ENCODE measurements at regions not wholly inside any gene's neighbourhood (a gene's known extent, or its start where the extent isn't known, plus 50 kb on each side); places are given as distances from the start of the nearest gene placed in this dataset.

- intact Hi-C loops (cut with micrococcal nuclease; ENCODE audit: unreplicated experiment), result no loop called here
- BruUV-seq (replicated peaks), result no TSS peak
- CTCF ChIA-PET, result no interaction called here
Observed at GRCh38 chr4:34220601-34221000, 2023.7 kb downstream of the ARAP2 start.

GRCh38 chr4:34221986-34222385 lies 2022.3 kb downstream of the ARAP2 start:
- TF ChIP-seq CTCF (IDR thresholded peaks at IDR 0.05; ENCODE audit: insufficient read depth in 1 of 2, low read depth in 1 of 2, low read length in 1 of 2, severe bottlenecking in 1 of 2, unreplicated experiment in 1 of 2), result no peak
- H3K4me3 Mint-ChIP-seq (ENCODE audit: unreplicated experiment), result no peak overlapping the region
- Histone ChIP-seq H3K9me3 (no peaks in the 10 kb centered on the region), H3K36me3 (ENCODE audit: control insufficient read depth, insufficient read depth, low read length) (no peaks in the 10 kb centered on the region), H3K27me3 (replicated peaks; ENCODE audit: control insufficient read depth, insufficient read depth, low read length) (no peaks in the 10 kb centered on the region), H3K4me1 (no peaks in the 10 kb centered on the region), H3K4me3 (ENCODE audit: low read depth, low read length) (no peak overlapping the region)
- no peak for DNase-seq
- no peaks in the 10 kb centered on the region for H3K9me3 Mint-ChIP-seq (ENCODE audit: unreplicated experiment)
- H3K4me1 Mint-ChIP-seq (ENCODE audit: low read depth, unreplicated experiment), result no peaks in the 10 kb centered on the region
- ChIA-PET POLR2A (no interaction called here), CTCF (no interaction called here)
- no peaks in the 10 kb centered on the region for H3K36me3 Mint-ChIP-seq (ENCODE audit: insufficient read depth, unreplicated experiment)
- no peak overlapping the region for H3K27ac Mint-ChIP-seq (ENCODE audit: unreplicated experiment)
- no peaks in the 10 kb centered on the region for H3K27me3 Mint-ChIP-seq (ENCODE audit: insufficient read depth, unreplicated experiment)
- intact Hi-C loops (cut with micrococcal nuclease; ENCODE audit: unreplicated experiment), result no loop called here
- no TSS peak for BruUV-seq (replicated peaks)

More at GRCh38 chr4:34220601-34221000, 2023.7 kb downstream of the ARAP2 start:
- no peak overlapping the region for H3K4me3 ChIP-seq (ENCODE audit: low read depth, low read length)
- no peaks in the 10 kb centered on the region for H3K27me3 ChIP-seq (replicated peaks; ENCODE audit: control insufficient read depth, insufficient read depth, low read length)
- no peak for TF ChIP-seq CTCF (IDR thresholded peaks at IDR 0.05; ENCODE audit: insufficient read depth in 1 of 2, low read depth in 1 of 2, low read length in 1 of 2, severe bottlenecking in 1 of 2, unreplicated experiment in 1 of 2)
- no peaks in the 10 kb centered on the region for H3K27me3 Mint-ChIP-seq (ENCODE audit: insufficient read depth, unreplicated experiment)
- H3K9me3 Mint-ChIP-seq (ENCODE audit: unreplicated experiment), result no peaks in the 10 kb centered on the region
- no peak overlapping the region for H3K4me3 Mint-ChIP-seq (ENCODE audit: unreplicated experiment)
- H3K4me1 ChIP-seq, result no peaks in the 10 kb centered on the region
- no peak for DNase-seq
- H3K36me3 ChIP-seq (ENCODE audit: control insufficient read depth, insufficient read depth, low read length), result no peaks in the 10 kb centered on the region
- H3K4me1 Mint-ChIP-seq (ENCODE audit: low read depth, unreplicated experiment), result no peaks in the 10 kb centered on the region
- H3K9me3 ChIP-seq, result no peaks in the 10 kb centered on the region
- H3K36me3 Mint-ChIP-seq (ENCODE audit: insufficient read depth, unreplicated experiment), result no peaks in the 10 kb centered on the region
- POLR2A ChIA-PET, result no interaction called here
- H3K27ac Mint-ChIP-seq (ENCODE audit: unreplicated experiment), result no peak overlapping the region

- H3K4me1 ChIP-seq, result no peaks in the 10 kb centered on the region
- peaks cover 2% of the 10 kb centered on the region for H3K27me3 Mint-ChIP-seq (ENCODE audit: insufficient read depth, unreplicated experiment)
- TF ChIP-seq CTCF (IDR thresholded peaks at IDR 0.05; ENCODE audit: insufficient read depth in 1 of 2, low read depth in 1 of 2, low read length in 1 of 2, severe bottlenecking in 1 of 2, unreplicated experiment in 1 of 2), result no peak
- BruUV-seq (replicated peaks), result no TSS peak
- peaks cover 10% of the 10 kb centered on the region for H3K9me3 Mint-ChIP-seq (ENCODE audit: unreplicated experiment)
- H3K4me1 Mint-ChIP-seq (ENCODE audit: low read depth, unreplicated experiment), result no peaks in the 10 kb centered on the region
- no peak overlapping the region for H3K4me3 Mint-ChIP-seq (ENCODE audit: unreplicated experiment)
- intact Hi-C loops (cut with micrococcal nuclease; ENCODE audit: unreplicated experiment), result no loop called here
- H3K36me3 Mint-ChIP-seq (ENCODE audit: insufficient read depth, unreplicated experiment), result no peaks in the 10 kb centered on the region
- H3K4me3 ChIP-seq (ENCODE audit: low read depth, low read length), result no peak overlapping the region
- CTCF ChIA-PET, result no interaction called here
- DNase-seq, result no peak
- POLR2A ChIA-PET, result no interaction called here
- H3K27ac Mint-ChIP-seq (ENCODE audit: unreplicated experiment), result no peak overlapping the region
- no peaks in the 10 kb centered on the region for H3K9me3 ChIP-seq
- no peaks in the 10 kb centered on the region for H3K27me3 ChIP-seq (replicated peaks; ENCODE audit: control insufficient read depth, insufficient read depth, low read length)
- no peaks in the 10 kb centered on the region for H3K36me3 ChIP-seq (ENCODE audit: control insufficient read depth, insufficient read depth, low read length)
Observed at GRCh38 chr4:34236118-34236517, 2008.2 kb downstream of the ARAP2 start.

Data from Caco-2 (cell line).